ENCODE measurements at regions not wholly inside any gene's neighbourhood (a gene's known extent, or its start where the extent isn't known, plus 50 kb on each side); places are given as distances from the start of the nearest gene placed in this dataset.

DNA sequence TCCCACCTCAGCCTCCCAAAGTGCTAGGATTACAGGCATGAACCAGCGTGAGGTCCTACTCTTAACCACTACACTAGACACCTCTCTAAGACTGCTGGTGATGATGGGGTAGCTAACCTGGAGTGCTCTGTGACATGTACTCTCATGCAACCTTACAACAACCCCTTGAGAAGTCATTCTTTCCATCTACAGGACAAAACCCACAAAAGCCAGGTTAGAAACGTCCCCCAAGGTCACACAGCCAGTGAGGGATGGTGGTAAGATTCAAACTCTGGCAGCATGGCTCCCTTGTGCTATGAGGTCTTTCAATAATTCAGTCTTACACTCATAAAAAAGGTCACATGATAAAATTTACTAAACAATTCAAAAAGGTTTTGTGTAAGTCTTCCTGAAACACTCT lies 94.8 kb upstream of the SERTAD2 start:
- no peak for TF ChIP-seq JUND (IDR thresholded peaks at IDR 0.05; ENCODE audit: low read depth)
- DNase-seq (ENCODE audit: low read depth in 1 of 2, low spot score in 1 of 2): no peak
- in situ Hi-C loops (cut with HindIII; ENCODE audit: low pct_unique_long_range_greater_than_20kb, low sequenced_read_pairs): no loop called here

DNA sequence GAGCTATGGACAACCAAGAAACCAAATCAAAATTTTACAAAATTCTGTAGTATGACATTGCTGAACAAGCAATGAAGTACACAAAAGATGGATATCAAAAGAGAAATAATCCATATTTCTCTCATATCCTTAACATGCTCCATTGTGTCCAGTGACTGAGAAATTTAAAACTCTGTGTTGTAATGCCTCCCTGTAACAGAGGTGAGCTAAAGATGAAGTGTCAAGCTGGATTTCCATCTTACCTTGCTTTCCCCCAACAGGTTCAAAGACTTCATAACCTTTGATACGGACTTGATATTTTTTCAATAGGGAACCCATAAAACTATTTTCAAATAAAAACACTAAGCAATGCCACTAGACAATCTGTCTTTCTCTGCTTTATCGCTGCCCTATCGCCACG lies 95.7 kb upstream of the SERTAD2 start:
- no peak for DNase-seq (ENCODE audit: low read depth in 1 of 2, low spot score in 1 of 2)
- TF ChIP-seq JUND (IDR thresholded peaks at IDR 0.05; ENCODE audit: low read depth): no peak
- in situ Hi-C loops (cut with HindIII; ENCODE audit: low pct_unique_long_range_greater_than_20kb, low sequenced_read_pairs): no loop called here

GRCh38 chr2:64750001-64750816 lies 96.5 kb upstream of the SERTAD2 start:
- no peak for TF ChIP-seq JUND (IDR thresholded peaks at IDR 0.05; ENCODE audit: low read depth)
- DNase-seq (ENCODE audit: low read depth in 1 of 2, low spot score in 1 of 2): peak; percentile 3 to 53
- in situ Hi-C loops (cut with HindIII; ENCODE audit: low pct_unique_long_range_greater_than_20kb, low sequenced_read_pairs): no loop called here

GRCh38 chr2:64750817-64751285 lies 97.1 kb upstream of the SERTAD2 start:
- in situ Hi-C loops (cut with HindIII; ENCODE audit: low pct_unique_long_range_greater_than_20kb, low sequenced_read_pairs): no loop called here
- peak; percentile 89 to 98 for DNase-seq (ENCODE audit: low read depth in 1 of 2, low spot score in 1 of 2)
- TF ChIP-seq JUND (IDR thresholded peaks at IDR 0.05; ENCODE audit: low read depth): no peak

GRCh38 chr2:64751286-64752260 lies 97.9 kb upstream of the SERTAD2 start:
- in situ Hi-C loops (cut with HindIII; ENCODE audit: low pct_unique_long_range_greater_than_20kb, low sequenced_read_pairs): no loop called here
- peak; percentile 87 to 98 for DNase-seq (ENCODE audit: low read depth in 1 of 2, low spot score in 1 of 2)
- no peak for TF ChIP-seq JUND (IDR thresholded peaks at IDR 0.05; ENCODE audit: low read depth)

GRCh38 chr2:64753399-64753798 lies 99.7 kb upstream of the SERTAD2 start:
- DNase-seq (ENCODE audit: low read depth in 1 of 2, low spot score in 1 of 2): no peak
- TF ChIP-seq JUND (IDR thresholded peaks at IDR 0.05; ENCODE audit: low read depth): no peak
- in situ Hi-C loops (cut with HindIII; ENCODE audit: low pct_unique_long_range_greater_than_20kb, low sequenced_read_pairs): no loop called here

GRCh38 chr2:64754570-64754969 lies 100.9 kb upstream of the SERTAD2 start:
- DNase-seq (ENCODE audit: low read depth in 1 of 2, low spot score in 1 of 2): no peak
- in situ Hi-C loops (cut with HindIII; ENCODE audit: low pct_unique_long_range_greater_than_20kb, low sequenced_read_pairs): no loop called here
- no peak for TF ChIP-seq JUND (IDR thresholded peaks at IDR 0.05; ENCODE audit: low read depth)

GRCh38 chr2:64757126-64757525 lies 103.4 kb upstream of the SERTAD2 start:
- no peak for TF ChIP-seq JUND (IDR thresholded peaks at IDR 0.05; ENCODE audit: low read depth)
- DNase-seq (ENCODE audit: low read depth in 1 of 2, low spot score in 1 of 2): no peak
- in situ Hi-C loops (cut with HindIII; ENCODE audit: low pct_unique_long_range_greater_than_20kb, low sequenced_read_pairs): no loop called here

- no peak for TF ChIP-seq JUND (IDR thresholded peaks at IDR 0.05; ENCODE audit: low read depth)
- in situ Hi-C loops (cut with HindIII; ENCODE audit: low pct_unique_long_range_greater_than_20kb, low sequenced_read_pairs): no loop called here
- no peak for DNase-seq (ENCODE audit: low read depth in 1 of 2, low spot score in 1 of 2)
Measured at GRCh38 chr2:64760128-64760527, 106.4 kb upstream of the SERTAD2 start.

DNA sequence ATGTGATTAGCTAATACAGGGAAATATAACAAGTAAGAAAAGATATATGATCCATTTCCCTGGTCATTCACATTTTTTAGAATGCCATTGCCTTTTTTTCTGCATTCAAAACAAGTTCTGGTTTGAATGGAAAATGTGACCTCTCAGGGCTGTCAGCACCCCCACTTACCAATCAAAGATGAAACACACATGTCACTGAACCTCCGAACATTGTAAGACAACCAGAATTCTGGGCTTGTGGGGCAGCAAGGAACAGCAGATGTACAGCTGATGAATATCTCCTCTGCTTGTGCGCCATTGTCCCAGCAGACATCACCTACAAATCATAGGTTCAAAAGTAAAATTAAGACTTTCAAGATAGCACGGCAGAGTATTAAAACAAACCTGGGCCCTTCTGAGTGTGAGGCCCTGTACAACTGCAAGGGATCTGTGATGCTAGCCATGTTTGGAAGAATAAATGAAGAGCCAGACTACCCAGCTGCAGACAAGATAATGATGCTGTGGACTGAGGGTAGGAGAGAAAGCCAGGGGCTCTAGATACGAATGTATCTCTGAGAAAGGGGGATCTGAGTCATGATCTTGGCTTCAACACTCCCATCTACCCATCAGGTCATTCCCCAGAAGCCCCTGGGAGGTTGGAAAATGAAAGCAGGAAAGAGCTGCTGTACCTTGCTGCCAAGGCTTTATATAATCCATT lies 108.7 kb upstream of the SERTAD2 start:
- DNase-seq (ENCODE audit: low read depth in 1 of 2, low spot score in 1 of 2): no peak
- in situ Hi-C loops (cut with HindIII; ENCODE audit: low pct_unique_long_range_greater_than_20kb, low sequenced_read_pairs): no loop called here
- no peak for TF ChIP-seq JUND (IDR thresholded peaks at IDR 0.05; ENCODE audit: low read depth)

DNA sequence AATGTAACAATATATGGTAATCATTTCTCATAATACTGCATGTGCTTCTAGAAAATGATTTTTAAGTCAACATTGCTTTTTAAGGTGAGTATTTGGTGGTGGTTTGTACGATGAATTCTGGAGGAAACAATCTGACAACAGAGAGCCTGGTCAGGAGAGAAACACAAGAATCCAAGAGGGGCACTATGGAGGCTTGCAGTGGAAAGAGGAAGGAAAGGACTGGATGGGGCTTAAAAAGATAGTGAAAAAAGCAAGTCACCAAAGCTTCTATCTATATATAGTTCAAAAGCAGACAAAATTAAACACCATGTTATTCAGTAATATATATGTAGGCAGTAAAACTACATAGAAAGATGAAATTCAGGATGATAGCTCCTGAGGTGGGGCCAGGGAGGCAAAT lies 109.4 kb upstream of the SERTAD2 start:
- in situ Hi-C loops (cut with HindIII; ENCODE audit: low pct_unique_long_range_greater_than_20kb, low sequenced_read_pairs): no loop called here
- TF ChIP-seq JUND (IDR thresholded peaks at IDR 0.05; ENCODE audit: low read depth): no peak
- DNase-seq (ENCODE audit: low read depth in 1 of 2, low spot score in 1 of 2): no peak

DNA sequence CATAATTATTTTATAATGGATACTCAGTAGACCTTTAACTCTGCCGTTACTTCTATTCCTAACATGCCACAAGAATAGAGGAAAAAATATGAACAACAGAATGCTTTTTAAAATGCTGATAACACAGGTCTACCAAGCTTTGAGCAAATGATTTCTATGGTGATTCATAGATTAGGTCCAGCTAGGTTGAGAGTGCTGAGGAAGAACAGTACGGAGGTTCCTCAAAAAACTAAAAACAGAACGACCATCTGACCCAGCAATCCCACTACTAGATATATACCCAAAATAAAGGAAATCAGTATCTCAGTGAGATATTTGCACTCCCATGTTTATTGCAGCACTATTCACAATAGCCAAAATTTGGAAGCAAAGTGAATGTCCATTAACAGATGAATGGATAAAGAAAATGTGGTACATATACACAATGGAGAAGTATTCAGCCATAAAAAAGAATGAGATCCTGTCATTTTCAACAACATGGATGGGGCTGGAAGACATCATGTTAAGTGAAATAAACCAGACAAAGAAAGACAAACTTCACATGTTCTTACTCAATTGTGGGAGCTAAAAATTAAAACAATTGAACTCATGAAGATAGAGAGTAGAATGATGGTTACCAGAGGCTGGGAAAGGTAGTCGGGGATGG lies 111.6 kb upstream of the SERTAD2 start:
- in situ Hi-C loops (cut with HindIII; ENCODE audit: low pct_unique_long_range_greater_than_20kb, low sequenced_read_pairs): no loop called here
- TF ChIP-seq JUND (IDR thresholded peaks at IDR 0.05; ENCODE audit: low read depth): no peak
- no peak for DNase-seq (ENCODE audit: low read depth in 1 of 2, low spot score in 1 of 2)
